ENCODE measurements at regions not wholly inside any gene's neighbourhood (a gene's known extent, or its start where the extent isn't known, plus 50 kb on each side); places are given as distances from the start of the nearest gene placed in this dataset.

GRCh38 chr21:38913893-38914527, 108.3 kb downstream of the ETS2 start:
- no peaks in the 10 kb centered on the region for H3K27me3 ChIP-seq (ENCODE audit: insufficient read depth, low read length, poor library complexity)
- H2BK15ac ChIP-seq (replicated peaks; ENCODE audit: low read depth) = no peak overlapping the region
- H3K4me1 ChIP-seq (ENCODE audit: control insufficient read depth, low read depth, low read length) = peaks cover 2% of the 10 kb centered on the region
- H3K79me1 ChIP-seq (ENCODE audit: low read length) = no peaks in the 10 kb centered on the region
- no peak overlapping the region for H2BK5ac ChIP-seq (ENCODE audit: low read length)
- H3K23ac ChIP-seq (ENCODE audit: low read length) = no peak overlapping the region
- no peaks in the 10 kb centered on the region for H3K79me2 ChIP-seq (ENCODE audit: control insufficient read depth, insufficient read depth, low read length)
- H2BK120ac ChIP-seq (ENCODE audit: low read depth, low read length) = no peak overlapping the region
- H2AK5ac ChIP-seq (ENCODE audit: low read length) = no peak overlapping the region
- no peaks in the 10 kb centered on the region for H3K36me3 ChIP-seq (ENCODE audit: control insufficient read depth, insufficient read depth, low read length)
- no peak overlapping the region for H3K4ac ChIP-seq (ENCODE audit: low read depth, low read length)
- WGBS (ENCODE audit: extremely low coverage, insufficient coverage, low lambda C conversion rate) = 100% methylated on average over 1 of the region's 3 CpGs
- DNase-seq = no peak
- no peak overlapping the region for H3K56ac ChIP-seq (ENCODE audit: low read length)
- H3K18ac ChIP-seq (ENCODE audit: low read length) = no peak overlapping the region
- H3K4me3 ChIP-seq (ENCODE audit: low read length) = no peak overlapping the region
- no peak overlapping the region for H3K27ac ChIP-seq (ENCODE audit: low read depth, low read length)
- no peak overlapping the region for H4K8ac ChIP-seq (ENCODE audit: low read depth, low read length)
- no peak overlapping the region for H3K9ac ChIP-seq (ENCODE audit: low read length)
- no peak overlapping the region for H4K5ac ChIP-seq (ENCODE audit: low read length)
- no peak overlapping the region for H3K4me2 ChIP-seq (ENCODE audit: low read length)

DNA sequence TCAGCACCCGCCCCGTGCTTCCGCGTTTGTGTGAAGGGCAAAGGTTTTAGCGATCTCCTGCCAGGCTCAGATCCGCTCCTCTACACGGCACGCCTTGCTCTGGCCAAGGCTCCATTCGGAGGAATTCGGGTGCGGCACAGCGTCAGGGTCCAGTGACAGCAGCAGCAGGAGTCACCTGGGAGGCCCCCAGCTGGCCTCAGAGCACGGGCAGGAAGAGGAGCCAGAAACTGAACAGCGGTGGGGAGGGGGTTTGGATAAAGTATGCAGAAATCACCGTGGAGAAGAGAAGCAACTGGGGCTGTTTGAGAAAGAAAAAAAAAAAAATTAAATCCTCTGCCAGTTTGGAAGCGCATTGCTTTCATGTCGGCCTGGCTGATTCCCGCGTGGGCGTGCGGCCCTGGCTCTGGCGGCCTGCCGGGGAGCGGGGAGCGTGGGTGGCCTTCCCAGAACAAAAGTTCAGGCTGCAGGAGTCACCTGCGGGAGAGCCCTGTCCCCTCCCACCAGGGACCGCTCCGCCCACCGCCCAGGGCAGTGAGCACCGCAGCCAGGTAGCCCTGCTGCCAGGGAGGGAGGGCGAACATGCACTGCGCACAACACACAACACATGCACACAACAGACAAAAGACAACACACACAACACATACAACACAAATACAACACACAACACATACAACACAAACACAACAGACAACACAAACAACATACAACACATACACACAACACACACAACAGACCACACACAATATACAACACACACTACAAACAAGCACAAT, 107.6 kb downstream of the ETS2 start:
- Histone ChIP-seq H3K4me3 (ENCODE audit: low read length) (no peak overlapping the region), H3K4me1 (ENCODE audit: control insufficient read depth, low read depth, low read length) (peaks cover under 1% of the 10 kb centered on the region), H3K79me1 (ENCODE audit: low read length) (no peaks in the 10 kb centered on the region), H3K18ac (ENCODE audit: low read length) (no peak overlapping the region), H3K4ac (ENCODE audit: low read depth, low read length) (no peak overlapping the region), H4K5ac (ENCODE audit: low read length) (no peak overlapping the region), H3K4me2 (ENCODE audit: low read length) (peak overlapping the region; percentile 53), H2AK5ac (ENCODE audit: low read length) (no peak overlapping the region), H3K56ac (ENCODE audit: low read length) (peak overlapping the region; percentile 54), H3K9ac (ENCODE audit: low read length) (no peak overlapping the region), H2BK15ac (replicated peaks; ENCODE audit: low read depth) (no peak overlapping the region), H4K8ac (ENCODE audit: low read depth, low read length) (no peak overlapping the region), H3K27ac (ENCODE audit: low read depth, low read length) (no peak overlapping the region), H3K27me3 (ENCODE audit: insufficient read depth, low read length, poor library complexity) (no peaks in the 10 kb centered on the region), H3K79me2 (ENCODE audit: control insufficient read depth, insufficient read depth, low read length) (no peaks in the 10 kb centered on the region), H2BK120ac (ENCODE audit: low read depth, low read length) (no peak overlapping the region), H3K23ac (ENCODE audit: low read length) (no peak overlapping the region), H2BK5ac (ENCODE audit: low read length) (no peak overlapping the region), H3K36me3 (ENCODE audit: control insufficient read depth, insufficient read depth, low read length) (no peaks in the 10 kb centered on the region)
- peak; percentile 78 for DNase-seq
- no CpG with 5 or more reads among the region's 32 CpGs for WGBS (ENCODE audit: extremely low coverage, insufficient coverage, low lambda C conversion rate)

GRCh38 chr21:38912789-38913119, 107.0 kb downstream of the ETS2 start:
- Histone ChIP-seq H3K4me2 (ENCODE audit: low read length) (peak overlapping the region; percentile 53), H3K4ac (ENCODE audit: low read depth, low read length) (no peak overlapping the region), H3K36me3 (ENCODE audit: control insufficient read depth, insufficient read depth, low read length) (no peaks in the 10 kb centered on the region), H3K18ac (ENCODE audit: low read length) (no peak overlapping the region), H4K5ac (ENCODE audit: low read length) (no peak overlapping the region), H3K56ac (ENCODE audit: low read length) (peak overlapping the region; percentile 54), H3K27me3 (ENCODE audit: insufficient read depth, low read length, poor library complexity) (no peaks in the 10 kb centered on the region), H3K27ac (ENCODE audit: low read depth, low read length) (no peak overlapping the region), H3K4me1 (ENCODE audit: control insufficient read depth, low read depth, low read length) (no peaks in the 10 kb centered on the region), H3K4me3 (ENCODE audit: low read length) (no peak overlapping the region), H3K79me2 (ENCODE audit: control insufficient read depth, insufficient read depth, low read length) (no peaks in the 10 kb centered on the region), H2BK120ac (ENCODE audit: low read depth, low read length) (no peak overlapping the region), H4K8ac (ENCODE audit: low read depth, low read length) (no peak overlapping the region), H3K23ac (ENCODE audit: low read length) (no peak overlapping the region), H2AK5ac (ENCODE audit: low read length) (no peak overlapping the region), H2BK5ac (ENCODE audit: low read length) (no peak overlapping the region), H3K79me1 (ENCODE audit: low read length) (no peaks in the 10 kb centered on the region), H3K9ac (ENCODE audit: low read length) (no peak overlapping the region), H2BK15ac (replicated peaks; ENCODE audit: low read depth) (no peak overlapping the region)
- WGBS (ENCODE audit: extremely low coverage, insufficient coverage, low lambda C conversion rate) = no CpG with 5 or more reads among the region's 6 CpGs
- DNase-seq = no peak

- H4K8ac ChIP-seq (ENCODE audit: low read depth, low read length) = no peak overlapping the region
- H3K79me2 ChIP-seq (ENCODE audit: control insufficient read depth, insufficient read depth, low read length) = no peaks in the 10 kb centered on the region
- H3K56ac ChIP-seq (ENCODE audit: low read length) = no peak overlapping the region
- no peak for DNase-seq
- no peak overlapping the region for H2BK15ac ChIP-seq (replicated peaks; ENCODE audit: low read depth)
- H3K23ac ChIP-seq (ENCODE audit: low read length) = no peak overlapping the region
- no CpG with 5 or more reads among the region's 7 CpGs for WGBS (ENCODE audit: extremely low coverage, insufficient coverage, low lambda C conversion rate)
- H2BK5ac ChIP-seq (ENCODE audit: low read length) = no peak overlapping the region
- no peaks in the 10 kb centered on the region for H3K4me1 ChIP-seq (ENCODE audit: control insufficient read depth, low read depth, low read length)
- H3K4me2 ChIP-seq (ENCODE audit: low read length) = no peak overlapping the region
- H3K4me3 ChIP-seq (ENCODE audit: low read length) = no peak overlapping the region
- H4K5ac ChIP-seq (ENCODE audit: low read length) = no peak overlapping the region
- no peaks in the 10 kb centered on the region for H3K79me1 ChIP-seq (ENCODE audit: low read length)
- H3K9ac ChIP-seq (ENCODE audit: low read length) = no peak overlapping the region
- no peak overlapping the region for H2BK120ac ChIP-seq (ENCODE audit: low read depth, low read length)
- no peak overlapping the region for H3K27ac ChIP-seq (ENCODE audit: low read depth, low read length)
- H3K27me3 ChIP-seq (ENCODE audit: insufficient read depth, low read length, poor library complexity) = no peaks in the 10 kb centered on the region
- no peak overlapping the region for H3K18ac ChIP-seq (ENCODE audit: low read length)
- no peaks in the 10 kb centered on the region for H3K36me3 ChIP-seq (ENCODE audit: control insufficient read depth, insufficient read depth, low read length)
- no peak overlapping the region for H2AK5ac ChIP-seq (ENCODE audit: low read length)
- H3K4ac ChIP-seq (ENCODE audit: low read depth, low read length) = no peak overlapping the region
These were observed 106.4 kb downstream of the ETS2 start for GRCh38 chr21:38912102-38912629.

DNA sequence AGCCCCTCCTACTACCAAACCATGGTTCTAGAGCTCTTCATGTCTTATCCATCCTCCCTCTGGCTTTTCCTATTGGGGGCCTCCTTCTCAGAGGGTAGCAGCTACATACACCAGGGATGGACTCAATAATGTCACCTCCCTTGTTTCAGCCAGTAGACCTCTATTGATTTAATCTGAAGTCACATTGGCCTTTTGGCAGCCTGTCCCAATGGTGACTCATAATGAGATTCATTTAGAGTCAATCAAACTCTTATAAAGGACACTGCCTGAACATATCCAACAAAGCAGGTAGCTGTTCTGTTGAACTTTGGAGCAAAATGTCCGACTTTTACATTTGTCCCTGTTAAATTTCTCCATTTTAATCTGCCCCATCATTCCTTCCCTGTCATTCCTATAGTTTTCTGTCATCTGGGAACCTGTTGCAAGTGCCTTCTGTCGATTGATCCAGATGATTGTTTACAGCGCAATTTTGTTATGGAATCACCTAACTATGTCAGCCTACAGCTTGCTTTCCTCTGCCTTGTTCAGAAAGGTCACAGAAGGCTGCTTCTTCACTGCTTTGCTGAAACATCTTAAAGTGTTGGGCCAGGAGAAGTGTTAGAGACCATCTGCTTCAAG, 105.9 kb downstream of the ETS2 start:
- DNase-seq = no peak
- Histone ChIP-seq H3K56ac (ENCODE audit: low read length) (no peak overlapping the region), H3K27me3 (ENCODE audit: insufficient read depth, low read length, poor library complexity) (no peaks in the 10 kb centered on the region), H4K8ac (ENCODE audit: low read depth, low read length) (no peak overlapping the region), H3K79me2 (ENCODE audit: control insufficient read depth, insufficient read depth, low read length) (no peaks in the 10 kb centered on the region), H3K23ac (ENCODE audit: low read length) (no peak overlapping the region), H2AK5ac (ENCODE audit: low read length) (no peak overlapping the region), H3K4ac (ENCODE audit: low read depth, low read length) (no peak overlapping the region), H3K27ac (ENCODE audit: low read depth, low read length) (no peak overlapping the region), H3K79me1 (ENCODE audit: low read length) (no peaks in the 10 kb centered on the region), H2BK5ac (ENCODE audit: low read length) (no peak overlapping the region), H2BK120ac (ENCODE audit: low read depth, low read length) (no peak overlapping the region), H3K18ac (ENCODE audit: low read length) (no peak overlapping the region), H3K4me1 (ENCODE audit: control insufficient read depth, low read depth, low read length) (no peaks in the 10 kb centered on the region), H3K4me2 (ENCODE audit: low read length) (no peak overlapping the region), H3K36me3 (ENCODE audit: control insufficient read depth, insufficient read depth, low read length) (no peaks in the 10 kb centered on the region), H4K5ac (ENCODE audit: low read length) (no peak overlapping the region), H3K4me3 (ENCODE audit: low read length) (no peak overlapping the region), H3K9ac (ENCODE audit: low read length) (no peak overlapping the region), H2BK15ac (replicated peaks; ENCODE audit: low read depth) (no peak overlapping the region)
- WGBS (ENCODE audit: extremely low coverage, insufficient coverage, low lambda C conversion rate) = no CpG with 5 or more reads among the region's 3 CpGs
